HEK293T (cell line): ENCODE measurements at regions not wholly inside any gene's neighbourhood (a gene's known extent, or its start where the extent isn't known, plus 50 kb on each side); places are given as distances from the start of the nearest gene placed in this dataset.
"Not testable (repeated sequence)": the region's sequence is repeated elsewhere in the genome, so short reads cannot be mapped to it uniquely, and the experiment has no call there.

Experiments
- CTBP1 ChIP-seq: fragments of 450-650 bp; IDR thresholded peaks from 2 replicates; pipeline ENCODE4 v1.6.1; 2016; ENCODE audit warnings: borderline replicate concordance
- FOXM1 ChIP-seq: fragments of 450-650 bp; IDR thresholded peaks from 2 replicates; pipeline ENCODE4 v1.6.1; 2017; ENCODE audit warnings: mild to moderate bottlenecking, borderline replicate concordance
- SUZ12 ChIP-seq: fragments of 450-650 bp; IDR thresholded peaks from 2 replicates; pipeline ENCODE4 v1.6.1; 2016; ENCODE audit warnings: mild to moderate bottlenecking
- TF ChIP-seq, protein P1 (sequence below): fragments of 450-650 bp; IDR thresholded peaks from 2 replicates; pipeline ENCODE4 v1.6.1; 2016

DNA sequence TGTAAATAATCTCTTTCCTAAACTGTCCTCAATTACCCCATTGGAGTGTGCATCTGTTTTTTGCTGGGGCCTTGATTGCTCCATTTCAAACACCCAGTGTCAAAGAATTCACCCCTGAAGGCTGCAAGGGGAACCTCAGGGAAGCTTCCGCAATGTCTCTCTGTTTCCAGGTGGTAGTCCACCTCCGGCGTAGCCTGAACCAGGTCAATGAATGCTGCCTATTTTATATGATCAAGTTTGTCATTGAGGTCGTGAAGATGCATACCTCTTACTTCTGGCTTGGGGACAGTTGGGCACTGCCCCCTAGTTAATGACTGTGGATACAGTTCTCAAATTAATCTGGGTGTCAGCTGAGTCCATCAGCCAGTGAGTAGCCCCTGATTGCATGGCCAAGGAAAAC, 79.1 kb downstream of the NPIPB5 start:
- not testable (repeated sequence) for TF ChIP-seq SUZ12, FOXM1, CTBP1
- TF ChIP-seq, protein P1, sequence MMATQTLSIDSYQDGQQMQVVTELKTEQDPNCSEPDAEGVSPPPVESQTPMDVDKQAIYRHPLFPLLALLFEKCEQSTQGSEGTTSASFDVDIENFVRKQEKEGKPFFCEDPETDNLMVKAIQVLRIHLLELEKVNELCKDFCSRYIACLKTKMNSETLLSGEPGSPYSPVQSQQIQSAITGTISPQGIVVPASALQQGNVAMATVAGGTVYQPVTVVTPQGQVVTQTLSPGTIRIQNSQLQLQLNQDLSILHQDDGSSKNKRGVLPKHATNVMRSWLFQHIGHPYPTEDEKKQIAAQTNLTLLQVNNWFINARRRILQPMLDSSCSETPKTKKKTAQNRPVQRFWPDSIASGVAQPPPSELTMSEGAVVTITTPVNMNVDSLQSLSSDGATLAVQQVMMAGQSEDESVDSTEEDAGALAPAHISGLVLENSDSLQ = not testable (repeated sequence)
